ENCODE measurements at regions not wholly inside any gene's neighbourhood (a gene's known extent, or its start where the extent isn't known, plus 50 kb on each side); places are given as distances from the start of the nearest gene placed in this dataset.

DNA sequence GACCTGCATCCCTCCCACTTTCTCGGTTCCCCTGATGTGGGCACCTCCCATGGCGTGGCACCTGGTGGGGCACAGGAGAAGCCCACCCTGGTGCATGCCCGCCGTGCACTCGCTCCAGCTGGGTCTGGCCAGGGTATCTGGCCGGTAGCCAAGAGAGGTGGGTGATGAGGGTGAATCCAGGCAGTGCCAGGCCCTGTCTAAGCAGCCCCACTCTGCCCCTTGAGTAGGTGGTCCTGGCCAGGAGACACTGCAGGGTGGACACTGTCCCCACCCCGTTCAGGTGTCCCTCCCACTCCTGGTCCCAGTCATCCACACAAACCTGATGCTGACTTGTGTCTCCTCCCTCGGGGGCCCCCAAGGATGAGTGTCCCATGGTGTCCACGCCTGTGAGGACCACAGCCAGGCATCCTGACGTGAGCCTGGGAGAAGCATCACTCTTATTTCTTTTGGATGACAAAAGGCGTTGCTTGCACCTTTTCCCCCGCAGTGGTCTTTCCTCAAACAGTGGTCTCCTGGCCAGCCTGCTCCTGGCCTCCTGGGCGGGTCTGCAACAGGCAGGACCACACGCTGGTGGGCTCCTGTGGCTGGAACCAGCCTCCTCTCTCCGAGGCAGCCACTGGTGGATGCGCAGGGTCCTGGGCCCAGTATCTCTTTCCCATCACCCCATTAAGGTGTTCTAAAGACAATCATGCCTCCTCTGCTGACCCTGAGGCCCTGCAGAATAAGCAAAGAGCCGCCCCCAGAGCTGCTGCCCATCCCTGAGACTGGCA lies 922.3 kb downstream of the BRD1 start:
- DNase-seq (ENCODE audit: low read depth in 1 of 2, low spot score in 1 of 2), result no peak
- H3K27me3 ChIP-seq (ENCODE audit: insufficient read depth, poor library complexity, severe bottlenecking), result no peaks in the 10 kb centered on the region
- no peak overlapping the region for H3K4me3 ChIP-seq (replicated peaks; ENCODE audit: insufficient read depth, low read length)
- H3K27ac ChIP-seq (replicated peaks), result no peak overlapping the region
- TF ChIP-seq, protein P1, sequence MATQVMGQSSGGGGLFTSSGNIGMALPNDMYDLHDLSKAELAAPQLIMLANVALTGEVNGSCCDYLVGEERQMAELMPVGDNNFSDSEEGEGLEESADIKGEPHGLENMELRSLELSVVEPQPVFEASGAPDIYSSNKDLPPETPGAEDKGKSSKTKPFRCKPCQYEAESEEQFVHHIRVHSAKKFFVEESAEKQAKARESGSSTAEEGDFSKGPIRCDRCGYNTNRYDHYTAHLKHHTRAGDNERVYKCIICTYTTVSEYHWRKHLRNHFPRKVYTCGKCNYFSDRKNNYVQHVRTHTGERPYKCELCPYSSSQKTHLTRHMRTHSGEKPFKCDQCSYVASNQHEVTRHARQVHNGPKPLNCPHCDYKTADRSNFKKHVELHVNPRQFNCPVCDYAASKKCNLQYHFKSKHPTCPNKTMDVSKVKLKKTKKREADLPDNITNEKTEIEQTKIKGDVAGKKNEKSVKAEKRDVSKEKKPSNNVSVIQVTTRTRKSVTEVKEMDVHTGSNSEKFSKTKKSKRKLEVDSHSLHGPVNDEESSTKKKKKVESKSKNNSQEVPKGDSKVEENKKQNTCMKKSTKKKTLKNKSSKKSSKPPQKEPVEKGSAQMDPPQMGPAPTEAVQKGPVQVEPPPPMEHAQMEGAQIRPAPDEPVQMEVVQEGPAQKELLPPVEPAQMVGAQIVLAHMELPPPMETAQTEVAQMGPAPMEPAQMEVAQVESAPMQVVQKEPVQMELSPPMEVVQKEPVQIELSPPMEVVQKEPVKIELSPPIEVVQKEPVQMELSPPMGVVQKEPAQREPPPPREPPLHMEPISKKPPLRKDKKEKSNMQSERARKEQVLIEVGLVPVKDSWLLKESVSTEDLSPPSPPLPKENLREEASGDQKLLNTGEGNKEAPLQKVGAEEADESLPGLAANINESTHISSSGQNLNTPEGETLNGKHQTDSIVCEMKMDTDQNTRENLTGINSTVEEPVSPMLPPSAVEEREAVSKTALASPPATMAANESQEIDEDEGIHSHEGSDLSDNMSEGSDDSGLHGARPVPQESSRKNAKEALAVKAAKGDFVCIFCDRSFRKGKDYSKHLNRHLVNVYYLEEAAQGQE (IDR thresholded peaks at IDR 0.05; ENCODE audit: insufficient replicate concordance, low read depth), result no peak
- TF ChIP-seq CTCF (IDR thresholded peaks at IDR 0.05; ENCODE audit: insufficient read depth, low read length), result no peak

DNA sequence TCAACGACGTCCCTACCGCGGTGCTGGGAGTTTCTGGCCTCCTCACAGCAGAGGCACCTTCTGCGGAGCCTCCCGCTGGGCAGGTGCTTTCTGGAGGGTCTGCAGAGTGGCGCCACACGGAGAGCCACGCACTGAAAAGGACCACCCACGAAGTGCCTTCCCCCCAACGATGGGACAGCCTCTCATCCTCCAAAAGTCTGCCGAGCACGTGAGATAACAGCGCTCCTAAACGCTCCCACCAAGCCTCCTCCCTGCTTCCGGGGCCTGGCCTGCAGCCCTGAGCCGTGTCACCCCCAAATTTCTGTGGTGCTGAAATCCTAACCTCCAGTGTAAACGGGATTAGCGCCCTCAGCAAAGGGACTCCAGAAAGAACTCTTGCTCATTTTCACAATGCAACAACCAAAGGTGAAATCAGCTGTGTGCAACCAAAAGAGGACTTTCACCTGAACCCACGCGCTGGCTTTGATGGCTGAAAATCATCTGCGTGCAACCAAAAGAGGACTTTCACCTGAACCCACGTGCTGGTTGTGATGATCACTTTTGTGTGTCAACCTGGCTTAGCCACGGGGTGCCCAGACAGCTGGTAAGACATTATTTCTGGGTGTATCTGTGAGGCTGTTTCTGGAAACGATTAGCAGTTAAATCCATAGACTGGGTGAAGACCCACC lies 924.6 kb downstream of the BRD1 start:
- no peak for TF ChIP-seq SPI1 (IDR thresholded peaks at IDR 0.05; ENCODE audit: borderline replicate concordance, low read depth)
- no peak overlapping the region for H3K4me3 ChIP-seq (replicated peaks; ENCODE audit: insufficient read depth, low read length)
- no peak overlapping the region for H3K27ac ChIP-seq (replicated peaks)
- H3K27me3 ChIP-seq (ENCODE audit: insufficient read depth, poor library complexity, severe bottlenecking), result no peaks in the 10 kb centered on the region
- DNase-seq (ENCODE audit: low read depth in 1 of 2, low spot score in 1 of 2), result no peak

DNA sequence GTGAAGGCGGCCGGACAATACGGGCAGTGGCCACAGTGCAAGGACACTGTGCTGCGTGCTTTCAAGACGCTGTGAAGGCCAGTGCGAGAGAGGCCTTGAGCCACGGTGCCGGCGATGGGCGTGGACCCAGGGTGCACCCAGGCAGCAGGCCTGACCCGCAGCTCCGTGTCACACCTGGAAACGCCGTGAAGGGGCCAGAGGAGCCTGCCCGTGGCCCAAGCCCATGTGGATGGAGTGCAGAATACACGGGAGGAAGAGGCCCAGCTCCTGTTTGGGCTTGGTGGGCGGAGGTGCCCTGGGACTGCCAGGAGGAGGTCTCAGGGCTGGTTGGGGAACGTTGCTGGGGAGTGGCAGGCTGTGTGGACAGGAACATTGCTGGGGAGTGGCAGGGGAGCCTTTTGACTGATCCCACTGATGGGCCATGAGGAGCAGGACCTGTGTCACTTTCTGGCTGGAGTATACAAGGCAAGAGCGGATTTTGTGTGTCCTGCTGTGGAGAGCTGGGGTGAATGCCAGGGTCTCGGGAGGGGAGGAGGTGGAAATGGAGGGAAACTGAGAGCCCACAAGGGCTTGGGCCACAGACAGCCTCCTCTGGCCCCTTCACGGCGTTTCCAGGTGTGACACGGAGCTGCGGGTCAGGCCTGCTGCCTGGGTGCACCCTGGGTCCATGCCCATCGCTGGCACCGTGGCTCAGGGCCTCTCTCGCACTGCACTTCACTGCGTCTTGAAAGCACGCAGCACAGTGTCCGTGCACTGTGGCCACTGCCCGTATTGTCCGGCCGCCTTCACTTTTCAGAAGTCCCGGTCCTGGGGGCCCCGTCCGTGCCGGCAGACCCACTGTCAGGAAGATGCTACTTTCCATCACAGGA lies 925.4 kb downstream of the BRD1 start:
- no peak for DNase-seq (ENCODE audit: low read depth in 1 of 2, low spot score in 1 of 2)
- TF ChIP-seq SPI1 (IDR thresholded peaks at IDR 0.05; ENCODE audit: borderline replicate concordance, low read depth), result no peak
- no peak for TF ChIP-seq GABPA (IDR thresholded peaks at IDR 0.05; ENCODE audit: low read depth)
- Histone ChIP-seq H3K27me3 (ENCODE audit: insufficient read depth, poor library complexity, severe bottlenecking) (no peaks in the 10 kb centered on the region), H3K4me3 (replicated peaks; ENCODE audit: insufficient read depth, low read length) (no peak overlapping the region), H3K27ac (replicated peaks) (no peak overlapping the region)

DNA sequence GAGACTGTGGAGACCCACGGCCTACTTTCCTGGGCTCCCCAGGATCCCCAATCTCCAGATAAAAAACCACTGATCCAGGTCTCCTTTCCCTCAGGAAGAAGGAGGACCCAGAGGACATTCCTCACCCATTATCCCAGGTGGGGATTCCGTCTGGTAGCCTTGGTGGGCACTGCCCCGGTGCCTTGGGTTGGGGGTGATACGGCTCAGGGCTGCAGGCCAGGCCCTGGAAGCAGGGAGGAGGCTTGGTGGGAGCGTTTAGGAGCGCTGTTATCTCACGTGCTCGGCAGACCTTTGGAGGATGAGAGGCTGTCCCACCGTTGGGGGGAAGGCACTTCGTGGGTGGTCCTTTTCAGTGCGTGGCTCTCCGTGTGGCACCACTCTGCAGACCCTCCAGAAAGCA lies 926.3 kb downstream of the BRD1 start:
- TF ChIP-seq POLR2AphosphoS5 (IDR thresholded peaks at IDR 0.05; ENCODE audit: low read depth), result no peak
- TF ChIP-seq, protein P1 (IDR thresholded peaks at IDR 0.05; ENCODE audit: insufficient replicate concordance, low read depth), result no peak
- no peak for TF ChIP-seq SPI1 (IDR thresholded peaks at IDR 0.05; ENCODE audit: borderline replicate concordance, low read depth)
- TF ChIP-seq GABPA (IDR thresholded peaks at IDR 0.05; ENCODE audit: low read depth), result no peak
- no peak for TF ChIP-seq CTCF (IDR thresholded peaks at IDR 0.05; ENCODE audit: insufficient read depth, low read length)

More for the DNA sequence above, 926.3 kb downstream of the BRD1 start:
- Histone ChIP-seq H3K27me3 (ENCODE audit: insufficient read depth, poor library complexity, severe bottlenecking) (no peaks in the 10 kb centered on the region), H3K4me3 (replicated peaks; ENCODE audit: insufficient read depth, low read length) (no peak overlapping the region), H3K27ac (replicated peaks) (no peak overlapping the region)
- no peak for DNase-seq (ENCODE audit: low read depth in 1 of 2, low spot score in 1 of 2)

All from HL-60 (cell line).